HG03457 (cell line): ENCODE measurements at regions not wholly inside any gene's neighbourhood (a gene's known extent, or its start where the extent isn't known, plus 50 kb on each side); places are given as distances from the start of the nearest gene placed in this dataset.
"Not testable (repeated sequence)": the region's sequence is repeated elsewhere in the genome, so short reads cannot be mapped to it uniquely, and the experiment has no call there.

ENCODE experiments used
- ATAC-seq: cut with Tn5 transposase; IDR thresholded peaks from one replicate; pipeline ENCODE4 v1.9.1; 2021; ENCODE audit warnings: moderate number of reproducible peaks; ENCODE audit not compliant: unreplicated experiment

DNA sequence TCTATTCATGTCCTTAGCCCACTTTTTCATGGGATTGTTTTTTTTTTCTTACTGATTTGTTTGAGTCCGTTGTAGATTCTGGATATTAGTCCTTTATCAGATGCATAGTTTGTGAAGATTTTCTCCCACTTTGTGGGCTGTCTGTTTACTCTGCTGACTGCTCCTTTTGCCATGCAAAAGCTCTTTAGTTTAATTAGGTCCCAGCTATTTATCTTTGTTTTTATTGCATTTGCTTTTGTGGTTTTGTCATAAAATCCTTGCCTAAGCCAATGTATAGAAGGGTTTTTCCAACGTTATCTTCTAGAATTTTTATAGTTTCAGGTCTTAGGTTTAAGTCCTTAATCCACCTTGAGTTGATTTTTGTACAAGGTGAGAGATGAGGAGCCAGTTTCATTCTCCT is 358.9 kb downstream of the ADAMTS20 start:
- ATAC-seq, result not testable (repeated sequence)

DNA sequence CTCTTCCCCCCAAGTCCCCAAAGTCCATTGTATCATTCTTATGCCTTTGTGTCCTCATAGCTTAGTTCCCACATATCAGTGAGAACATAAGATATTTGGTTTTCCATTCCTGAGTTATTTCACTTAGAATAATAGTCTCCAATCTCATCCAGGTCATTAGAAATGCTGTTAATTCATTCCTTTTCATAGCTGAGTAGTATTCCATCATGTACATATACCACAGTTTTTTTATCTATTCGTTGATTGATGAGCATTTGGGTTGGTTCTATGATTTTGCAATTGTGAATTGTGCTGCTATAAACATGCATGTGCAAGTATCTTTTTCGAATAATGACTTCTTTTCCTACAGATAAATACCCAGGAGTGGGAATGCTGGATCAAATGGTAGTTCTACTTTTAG is 359.6 kb downstream of the ADAMTS20 start:
- ATAC-seq, result not testable (repeated sequence)

DNA sequence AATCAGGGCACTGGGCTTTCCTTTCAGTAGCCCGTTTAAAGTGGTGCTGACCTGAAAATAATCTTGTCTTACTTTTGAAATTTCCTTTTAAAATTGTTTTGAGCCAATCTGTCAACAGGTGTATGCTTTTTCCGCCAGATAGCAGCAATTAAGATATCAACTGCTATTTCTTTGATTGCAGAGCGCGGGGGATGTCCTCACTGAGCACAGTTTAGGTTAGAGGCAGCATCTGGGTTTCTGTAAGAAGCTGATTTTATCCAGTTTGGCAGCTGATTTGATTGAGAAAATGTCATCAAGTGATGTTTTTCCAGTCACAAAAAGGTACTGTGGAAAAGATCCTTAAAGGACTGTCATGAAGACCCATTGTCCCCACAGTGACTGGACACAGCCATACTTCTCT is 371.8 kb downstream of the ADAMTS20 start:
- no peak for ATAC-seq

DNA sequence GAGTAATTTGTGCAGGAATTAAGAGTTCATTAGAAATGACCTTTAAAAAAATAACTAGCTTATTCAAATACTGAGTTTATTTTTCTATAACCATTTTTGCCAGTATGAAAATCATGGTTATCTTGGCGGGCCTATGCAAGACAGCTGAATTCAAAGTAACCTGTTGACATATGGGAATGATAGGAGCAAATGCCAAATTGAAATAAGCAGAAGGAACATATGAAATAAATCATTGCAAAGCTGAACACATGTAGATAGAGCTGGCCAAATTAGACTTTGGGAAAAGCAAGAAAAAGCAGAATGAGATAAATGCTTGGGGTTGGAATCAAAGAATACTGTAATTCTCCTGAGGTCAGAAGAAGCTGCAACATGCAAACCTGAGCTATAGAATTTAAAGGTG is 372.5 kb downstream of the ADAMTS20 start:
- no peak for ATAC-seq

DNA sequence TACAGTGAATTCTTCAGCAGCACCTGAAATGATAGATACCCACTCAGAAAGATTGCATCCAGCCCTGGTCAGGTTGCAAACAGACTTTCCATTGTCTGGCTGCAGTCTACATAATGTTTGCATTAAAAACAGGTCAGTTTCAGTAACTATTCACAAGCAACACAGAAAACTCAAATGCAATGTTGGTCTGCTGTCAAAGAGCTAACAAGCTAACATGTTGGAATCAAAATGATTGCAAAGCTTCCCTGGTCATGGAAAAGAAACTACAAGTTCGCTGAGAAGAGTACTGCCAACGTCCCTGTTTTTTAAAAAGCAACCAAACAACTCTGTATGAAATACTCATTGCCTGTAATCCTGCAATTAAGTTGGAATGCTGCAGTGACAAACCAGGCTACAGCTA is 374.7 kb downstream of the ADAMTS20 start:
- no peak for ATAC-seq

DNA sequence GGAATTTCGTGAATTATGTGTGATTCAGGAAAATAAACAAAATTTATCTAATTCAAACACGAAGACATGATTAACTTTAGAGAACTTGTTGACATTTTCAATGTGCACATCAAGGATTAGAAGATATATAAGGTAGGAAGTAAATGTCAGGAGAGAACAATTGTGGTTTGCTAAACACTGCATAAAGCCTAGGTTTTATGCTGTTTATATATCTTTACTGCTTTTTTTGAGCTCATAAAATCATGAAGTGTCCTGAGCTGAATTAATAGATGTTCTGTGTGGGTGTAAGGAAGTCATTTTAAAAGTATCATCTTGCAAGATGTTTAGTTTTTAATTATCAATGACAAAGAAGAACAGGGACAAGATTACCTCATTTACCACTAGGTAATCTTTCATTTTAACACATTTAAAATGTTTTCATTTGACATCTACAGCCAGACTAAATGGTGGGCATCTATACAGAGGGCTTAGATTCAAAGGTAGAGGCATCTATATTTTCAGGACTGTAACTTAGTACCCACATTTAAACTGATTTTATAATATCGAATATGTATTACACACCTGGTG is 382.8 kb downstream of the ADAMTS20 start:
- no peak for ATAC-seq

DNA sequence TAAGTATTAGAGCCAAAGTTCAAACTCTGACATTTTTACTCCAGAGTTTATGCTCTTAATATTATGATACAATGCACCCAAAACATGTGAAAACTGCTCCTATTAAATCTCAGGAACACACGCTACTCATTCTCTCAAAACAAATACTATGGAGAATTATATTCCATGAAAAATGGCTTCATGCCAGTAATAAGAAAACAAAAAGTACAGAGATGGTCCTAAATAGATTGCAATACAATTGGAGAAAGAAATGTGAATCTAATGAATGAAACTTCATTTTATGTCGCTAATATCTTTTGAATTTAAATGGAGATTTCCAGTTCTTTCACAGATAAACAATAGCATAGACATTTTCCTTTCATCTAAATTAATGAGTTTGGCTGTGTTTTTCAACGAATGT is 384.3 kb downstream of the ADAMTS20 start:
- no peak for ATAC-seq

DNA sequence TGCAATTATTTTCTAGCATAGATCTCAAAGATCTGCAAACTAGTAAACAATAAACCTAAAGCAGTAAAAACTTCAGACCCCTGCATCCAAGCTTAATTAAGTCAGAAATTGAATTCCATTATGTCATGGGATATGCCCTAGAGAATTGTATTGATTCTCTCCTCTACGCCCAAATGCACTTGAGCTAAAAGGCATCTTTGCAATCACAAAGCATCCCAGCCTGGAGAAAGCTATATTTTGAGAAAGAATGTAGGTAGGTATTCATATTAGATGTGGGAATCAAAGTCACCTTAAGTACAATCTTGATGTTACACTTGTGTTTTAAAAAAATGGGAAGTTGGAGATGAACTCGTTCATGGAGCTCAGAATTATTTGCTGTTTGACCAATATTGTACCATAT is 386.7 kb downstream of the ADAMTS20 start:
- ATAC-seq, result no peak

DNA sequence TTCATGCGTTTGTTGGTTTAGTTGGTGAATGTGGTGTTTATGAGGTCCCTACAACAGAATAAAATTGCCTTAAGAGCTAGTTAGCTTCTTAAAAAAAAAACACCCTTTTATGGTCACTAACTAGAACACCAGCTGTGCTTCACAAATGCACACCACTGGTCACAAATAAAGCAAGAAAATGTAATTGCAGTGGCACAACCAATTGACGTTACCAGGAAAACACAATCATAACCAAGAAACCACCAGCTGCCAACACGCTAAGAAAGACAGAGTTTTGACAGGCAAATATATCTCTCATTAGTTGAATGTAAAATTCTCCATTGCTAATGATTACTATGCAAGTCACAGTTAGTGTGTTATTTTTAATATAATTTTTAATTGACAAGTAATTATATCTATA is 389.9 kb downstream of the ADAMTS20 start:
- no peak for ATAC-seq

DNA sequence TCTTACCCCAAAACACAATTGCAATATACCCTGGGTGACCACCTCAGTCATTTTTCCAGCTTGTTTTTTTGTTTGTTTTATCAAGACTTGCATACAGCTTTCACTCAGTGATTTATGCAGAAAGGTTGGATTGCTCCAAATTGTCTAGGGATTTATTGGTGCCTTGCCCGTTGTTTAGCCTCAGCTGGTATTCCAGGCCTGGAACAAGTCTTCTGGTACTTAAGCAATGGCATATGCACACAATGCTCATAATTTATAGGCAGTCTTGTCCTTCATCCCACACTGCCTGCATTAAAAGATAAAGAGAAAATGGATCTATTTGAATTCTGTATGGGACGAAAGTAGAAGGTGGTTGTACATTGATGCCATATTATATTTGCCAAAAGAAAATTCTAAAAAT is 392.5 kb downstream of the ADAMTS20 start:
- no peak for ATAC-seq

DNA sequence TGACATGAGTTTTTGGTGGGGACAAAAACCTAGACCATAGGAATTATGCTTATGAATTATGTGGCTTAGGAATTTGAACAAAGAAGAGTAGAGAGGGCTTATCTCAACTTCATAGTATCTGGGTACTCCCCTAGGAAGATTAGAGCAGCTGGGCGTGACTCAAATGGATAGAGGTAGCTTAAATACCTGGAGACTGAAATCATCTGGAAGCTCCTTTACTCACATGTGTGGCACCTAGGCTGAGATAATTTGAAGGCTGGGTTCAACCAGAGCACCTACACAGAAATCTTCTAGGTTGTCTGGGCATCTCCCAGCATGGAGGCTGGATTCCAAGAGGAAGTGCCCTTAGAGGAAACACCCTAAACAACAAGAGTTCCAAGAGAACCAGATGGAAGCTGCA is 393.9 kb downstream of the ADAMTS20 start:
- no peak for ATAC-seq

DNA sequence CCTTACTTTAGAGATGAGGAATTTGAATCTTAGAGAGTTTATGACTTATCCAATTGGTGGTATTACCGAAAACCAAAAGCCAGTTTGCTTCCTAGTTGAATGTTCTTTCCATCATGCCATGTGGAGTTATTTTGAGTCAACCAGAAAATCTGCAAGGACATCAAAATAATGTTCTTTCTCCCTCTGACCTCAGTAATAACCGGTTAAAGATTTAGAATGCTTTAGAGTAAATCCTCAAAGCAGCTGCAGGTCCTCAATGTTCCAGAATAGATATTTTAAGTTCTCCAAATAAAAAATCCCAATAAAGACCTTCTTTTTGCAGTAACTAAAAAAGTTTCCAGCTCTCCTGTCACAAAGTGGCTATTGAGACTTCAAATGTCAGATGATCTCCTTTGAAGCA is 396.6 kb downstream of the ADAMTS20 start:
- no peak for ATAC-seq

DNA sequence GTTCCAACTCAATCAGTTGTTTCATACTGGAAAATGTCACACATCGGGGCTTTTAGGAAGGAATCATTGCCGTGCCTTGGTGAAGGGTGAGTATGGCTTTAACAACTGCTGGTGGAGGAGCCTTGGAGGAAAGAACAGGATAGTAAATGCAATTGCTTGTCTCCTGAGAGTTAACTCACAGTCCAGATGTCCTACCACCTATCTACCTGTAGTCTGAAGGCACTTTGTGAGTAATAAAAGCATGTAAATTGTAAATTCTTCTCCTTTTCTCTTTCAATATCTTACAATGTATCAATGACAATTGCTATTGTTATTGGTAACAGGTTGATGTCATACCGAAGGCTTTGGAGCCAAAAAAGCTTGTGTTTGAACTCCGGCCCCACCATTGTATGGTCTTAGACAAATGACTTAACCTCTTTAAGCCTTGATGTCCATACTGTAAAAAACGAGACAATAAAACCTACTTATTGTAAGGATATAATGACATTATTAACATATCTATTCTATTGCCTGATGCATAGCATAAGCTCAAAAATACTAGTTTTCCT is 397.4 kb downstream of the ADAMTS20 start:
- ATAC-seq, result no peak

DNA sequence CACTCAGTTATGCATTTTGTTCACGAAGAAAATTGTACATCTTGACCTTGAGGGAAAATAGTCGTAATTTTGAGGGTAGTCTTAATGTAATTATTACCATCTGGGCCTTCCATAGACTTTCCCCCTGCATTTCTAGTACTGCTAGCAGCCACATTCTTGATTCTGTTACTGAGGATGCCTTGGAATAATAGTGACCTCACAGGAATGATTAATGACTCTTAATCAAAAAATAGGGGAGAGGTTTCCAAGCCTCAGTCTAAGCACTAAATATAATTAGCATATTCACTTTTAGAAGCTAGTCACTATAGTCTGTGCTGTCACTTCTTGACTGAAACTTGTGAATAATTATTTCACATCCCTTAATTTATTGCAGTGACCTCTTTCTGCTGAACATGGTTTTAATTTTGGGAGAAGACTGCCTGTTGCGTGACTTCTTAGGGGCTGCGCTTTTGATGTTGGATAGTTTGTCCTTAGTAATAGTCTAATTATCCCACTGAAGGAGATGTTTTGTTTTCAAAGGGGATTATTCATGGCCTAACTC is 400.5 kb downstream of the ADAMTS20 start:
- ATAC-seq, result no peak

DNA sequence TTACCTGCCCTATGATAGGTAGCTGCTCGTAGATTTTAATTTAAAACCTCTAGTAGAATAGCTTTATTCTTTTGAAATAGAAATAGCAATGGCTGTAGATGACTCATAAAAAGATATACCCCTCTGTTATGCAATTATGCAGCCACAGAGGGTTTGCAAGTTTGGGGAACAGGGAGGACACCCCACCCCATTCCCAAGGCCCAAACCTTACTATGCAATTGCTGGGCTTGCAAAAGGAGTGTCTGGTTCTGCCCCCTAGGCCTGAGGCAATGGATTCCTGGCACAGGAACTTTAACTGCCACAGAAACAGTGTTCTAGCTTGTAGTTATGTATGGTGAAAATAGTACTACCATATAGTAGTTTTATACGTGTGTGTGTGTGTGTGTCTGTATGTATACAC is 403.3 kb downstream of the ADAMTS20 start:
- no peak for ATAC-seq

DNA sequence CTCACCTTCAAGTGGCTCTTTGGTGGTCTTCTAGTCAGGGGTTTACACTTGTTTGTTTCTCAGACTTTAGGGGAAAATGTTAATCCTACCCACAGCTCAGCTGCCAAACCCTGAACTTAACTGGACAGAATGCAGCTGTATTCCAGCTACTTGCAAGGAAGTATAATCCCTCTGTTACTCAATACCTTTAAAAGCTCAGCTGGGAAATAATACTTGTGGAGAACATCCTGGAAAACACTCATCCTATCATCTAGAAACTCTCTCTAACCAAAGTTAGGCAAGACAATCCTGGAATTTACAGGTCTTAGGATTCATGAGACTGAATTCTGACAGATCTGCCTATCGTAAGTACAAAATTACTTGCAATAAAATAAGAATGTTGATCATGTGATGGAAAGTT is 404.1 kb downstream of the ADAMTS20 start:
- no peak for ATAC-seq

DNA sequence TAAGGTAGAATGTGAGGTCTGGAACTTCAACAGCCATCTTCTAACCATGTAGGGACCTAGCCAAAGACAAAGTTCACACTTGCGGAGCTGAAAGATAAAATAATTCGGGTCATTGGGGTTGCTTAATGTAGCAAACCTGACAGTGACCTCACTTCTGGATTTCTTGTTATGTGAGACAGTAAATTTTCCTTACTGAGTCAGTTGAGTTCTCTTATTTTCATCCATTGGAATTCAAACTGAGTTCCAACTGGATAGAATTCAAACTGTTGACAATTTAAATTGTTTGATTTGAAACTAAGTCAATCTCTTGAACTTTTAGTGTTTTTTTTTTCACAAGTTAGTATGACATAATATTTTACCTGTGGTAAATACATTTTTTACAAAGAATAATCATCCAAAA is 406.5 kb downstream of the ADAMTS20 start:
- no peak for ATAC-seq

DNA sequence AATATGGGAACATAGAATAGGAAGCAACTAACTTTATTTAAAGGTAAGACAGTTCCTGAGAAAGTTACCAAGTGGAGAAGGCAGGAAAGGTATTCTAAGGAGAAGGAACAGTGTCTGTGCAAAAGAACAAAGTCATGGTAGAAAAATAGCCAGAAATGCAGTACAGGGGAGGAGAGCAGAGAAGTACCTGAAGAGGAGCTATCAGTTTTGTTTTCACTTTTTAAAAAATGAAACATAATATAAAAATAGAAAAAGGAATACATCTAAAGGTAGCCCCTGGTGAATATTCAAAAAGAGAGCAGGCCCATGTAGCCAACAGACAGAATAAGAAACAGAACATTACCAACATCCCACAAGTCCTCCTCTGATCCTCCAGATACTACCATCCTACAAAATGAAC is 408.7 kb downstream of the ADAMTS20 start:
- ATAC-seq, result no peak

DNA sequence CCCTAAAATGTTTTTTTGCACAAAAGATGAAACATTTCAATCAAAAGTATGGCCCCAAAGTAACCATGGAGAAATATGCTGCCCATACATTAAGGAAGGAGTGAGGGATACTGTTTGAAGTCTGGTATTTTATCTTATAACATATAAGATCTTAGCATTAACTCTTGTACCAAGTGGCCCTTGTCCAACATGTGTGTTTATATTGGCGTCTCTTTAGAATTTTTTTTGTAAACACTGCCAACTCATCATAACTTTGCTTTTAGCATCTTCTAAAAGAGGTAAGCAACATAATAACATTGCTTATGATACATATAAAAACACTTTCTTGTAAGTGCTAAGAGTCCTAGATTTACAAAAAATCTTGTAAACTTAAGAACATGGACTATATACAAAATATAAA is 419.7 kb downstream of the ADAMTS20 start:
- no peak for ATAC-seq

DNA sequence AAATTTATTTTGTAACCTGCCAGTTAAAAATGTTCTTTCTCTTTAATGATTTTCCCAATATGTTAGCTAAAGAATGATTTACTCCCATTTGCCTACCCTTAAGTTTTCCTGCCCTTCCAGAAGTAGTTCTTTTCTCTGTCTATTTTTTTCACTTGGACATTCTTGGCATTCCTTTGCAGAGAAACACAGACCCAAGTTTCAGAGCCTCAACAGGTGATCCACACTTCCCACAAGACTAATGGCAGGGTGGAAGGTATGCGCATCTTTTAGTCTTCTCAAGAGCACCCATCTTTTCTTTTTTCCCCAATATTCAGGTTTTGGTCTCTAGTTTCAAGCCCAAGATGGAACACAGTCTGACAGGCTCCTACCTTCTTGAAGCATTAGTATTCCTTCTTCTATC is 420.7 kb downstream of the ADAMTS20 start:
- no peak for ATAC-seq

DNA sequence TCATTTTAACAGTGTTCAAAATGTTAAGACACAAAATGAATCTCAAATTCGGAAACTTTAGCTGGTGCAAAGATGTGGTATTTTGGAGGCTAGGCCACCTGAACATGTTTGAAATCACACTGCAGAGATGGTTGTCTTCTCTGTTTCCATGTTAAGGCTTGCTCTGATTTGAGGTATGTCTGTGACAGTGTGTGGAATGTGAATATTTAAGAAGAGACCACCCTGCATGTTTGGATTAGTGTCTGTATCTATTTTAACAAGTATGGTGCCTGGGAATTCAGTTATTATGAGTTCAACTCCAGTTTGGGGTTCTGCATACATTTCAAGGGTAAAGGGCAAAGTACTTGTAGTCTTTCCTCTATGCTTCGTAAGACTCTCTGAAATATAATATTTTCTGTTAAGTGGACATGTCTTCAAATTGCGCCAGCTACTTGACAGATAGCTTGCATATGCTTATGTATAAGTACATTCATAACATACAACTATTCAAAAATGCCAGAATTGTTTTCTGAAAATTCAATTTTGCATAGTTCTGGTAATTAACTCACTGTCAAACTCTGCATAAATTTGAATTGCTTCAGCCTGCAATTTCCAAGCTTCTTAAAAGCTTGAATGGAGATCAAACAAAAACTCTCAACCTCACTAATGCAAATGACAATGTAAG is 424.0 kb downstream of the ADAMTS20 start:
- ATAC-seq, result no peak

DNA sequence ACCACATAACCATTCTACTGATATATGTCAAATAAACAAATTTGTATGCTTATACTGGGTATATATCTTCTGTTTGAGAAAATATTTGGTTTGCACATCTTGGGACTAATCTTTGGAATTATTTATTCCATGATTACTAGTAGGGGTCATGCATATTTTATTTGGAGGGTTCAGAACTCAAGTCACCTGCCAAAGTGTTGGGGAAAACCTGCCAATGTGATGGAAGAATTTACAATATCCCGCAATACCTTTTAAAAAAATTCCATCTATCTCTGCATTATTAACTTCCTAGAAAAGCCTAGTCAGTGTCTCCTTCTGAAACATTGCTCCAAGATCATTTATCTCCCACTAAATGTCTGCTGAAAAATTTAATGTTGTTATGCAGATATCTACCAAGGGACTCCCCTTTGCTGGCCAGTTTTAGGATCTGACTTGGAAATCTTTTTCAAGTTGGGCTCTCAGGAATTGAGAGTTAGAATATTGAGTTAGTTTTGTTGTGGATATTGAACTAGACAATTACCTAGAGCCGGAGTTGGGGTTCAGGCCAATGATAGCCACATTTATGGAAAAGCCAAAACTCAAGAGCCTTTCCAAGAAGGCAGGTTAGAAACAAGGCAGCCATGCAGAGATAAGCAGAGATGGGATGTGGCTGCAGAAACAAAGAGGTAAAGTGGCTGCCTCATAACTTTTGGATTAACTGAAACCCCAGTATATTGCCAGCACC is 425.2 kb downstream of the ADAMTS20 start:
- no peak for ATAC-seq
